T-helper 2 cell treated with Interferon-gamma antibody and Interleukin-4, amounts not matched to agents 5 μg/mL and 100 μg/mL, for 36 hours (primary cell): ENCODE measurements at regions not wholly inside any gene's neighbourhood (a gene's known extent, or its start where the extent isn't known, plus 50 kb on each side); places are given as distances from the start of the nearest gene placed in this dataset.
"Not testable (repeated sequence)": the region's sequence is repeated elsewhere in the genome, so short reads cannot be mapped to it uniquely, and the experiment has no call there.

Source experiments
- DNase-seq: peaks from one replicate; pipeline ENCODE4 v3.0.0; 2021; ENCODE audit warnings: low spot score
- H3K27ac Mint-ChIP-seq: one replicate; pipeline ENCODE4 v1.8.0; 2021; ENCODE audit warnings: mild to moderate bottlenecking, mixed read lengths
- H3K27me3 Mint-ChIP-seq: one replicate; pipeline ENCODE4 v1.8.0; 2021; ENCODE audit warnings: low read depth, mixed read lengths
- H3K36me3 Mint-ChIP-seq: one replicate; pipeline ENCODE4 v1.8.0; 2021; ENCODE audit warnings: low read depth, mixed read lengths
- H3K4me1 Mint-ChIP-seq: one replicate; pipeline ENCODE4 v1.8.0; 2021; ENCODE audit warnings: low read depth, mixed read lengths
- H3K4me3 Mint-ChIP-seq: one replicate; pipeline ENCODE4 v1.8.0; 2022; ENCODE audit warnings: mild to moderate bottlenecking, moderate library complexity, mixed read lengths
- H3K9me3 Mint-ChIP-seq: one replicate; pipeline ENCODE4 v1.8.0; 2021; ENCODE audit warnings: mixed read lengths

DNA sequence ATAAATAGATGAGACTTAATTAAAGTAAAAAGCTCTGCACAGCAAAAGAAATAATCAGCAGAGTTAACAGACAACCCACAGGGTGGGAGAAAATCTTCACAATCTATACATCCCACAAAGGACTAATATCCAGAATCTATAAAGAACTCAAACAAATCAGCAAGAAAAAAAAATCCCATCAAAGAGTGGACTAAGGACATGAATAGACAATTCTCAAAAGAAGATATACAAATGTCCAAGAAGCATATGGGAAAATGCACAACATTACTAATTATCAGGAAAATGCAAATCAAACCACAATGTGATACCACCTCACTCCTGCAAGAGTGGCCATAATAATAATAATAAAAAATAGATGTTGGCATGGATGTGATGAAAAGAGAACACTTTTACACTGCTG, 96.6 kb downstream of the IRX5 start:
- H3K27me3 Mint-ChIP-seq, H3K9me3 Mint-ChIP-seq, DNase-seq, H3K4me1 Mint-ChIP-seq, H3K27ac Mint-ChIP-seq, H3K4me3 Mint-ChIP-seq, H3K36me3 Mint-ChIP-seq: not testable (repeated sequence)

DNA sequence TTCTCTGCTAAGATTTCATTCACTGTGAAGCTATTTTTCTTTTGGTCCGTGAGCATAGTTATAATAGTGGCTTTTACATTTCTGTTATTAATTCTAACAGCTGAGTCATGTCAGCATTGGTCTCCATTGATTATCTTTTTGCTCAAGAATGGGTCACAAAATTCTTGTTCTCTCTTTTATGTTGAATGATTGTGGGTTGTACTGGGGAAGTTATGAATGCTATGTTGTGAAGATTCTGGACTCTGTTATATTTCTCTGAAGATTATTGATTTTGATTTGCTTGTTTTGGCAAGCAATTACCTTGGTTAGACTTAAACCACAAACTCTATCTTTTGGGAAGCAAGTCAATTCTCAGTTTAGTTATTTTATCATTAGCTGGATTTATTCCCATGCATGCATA, 98.8 kb downstream of the IRX5 start:
- Mint-ChIP-seq H3K27ac (no peak overlapping the region), H3K27me3 (no peaks in the 10 kb centered on the region)

DNA sequence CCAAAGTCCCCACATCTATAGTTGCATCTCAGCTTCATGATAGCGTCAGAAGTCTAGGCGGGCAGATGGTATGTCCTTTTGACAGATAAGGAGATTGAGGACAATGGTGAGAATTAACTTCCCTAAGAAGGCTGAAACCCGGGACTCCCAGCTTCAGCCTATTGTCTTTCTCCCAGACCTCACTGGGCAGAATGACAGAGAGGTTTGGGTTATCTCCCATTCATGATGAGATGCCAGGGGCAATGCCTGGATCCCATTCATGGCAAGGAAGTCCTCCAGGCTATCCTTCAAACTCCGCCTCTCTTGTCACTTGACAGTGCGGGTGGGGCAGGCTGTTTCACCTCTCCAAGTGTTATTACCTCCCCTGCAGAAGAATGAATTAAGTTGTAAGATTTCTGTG, 100.3 kb downstream of the IRX5 start:
- Mint-ChIP-seq H3K9me3 (no peaks in the 10 kb centered on the region), H3K27me3 (no peaks in the 10 kb centered on the region), H3K4me1 (no peaks in the 10 kb centered on the region), H3K36me3 (no peaks in the 10 kb centered on the region), H3K27ac (no peak overlapping the region), H3K4me3 (no peak overlapping the region)
- no peak for DNase-seq

More for the DNA sequence above, 98.8 kb downstream of the IRX5 start:
- H3K4me1 Mint-ChIP-seq, result no peaks in the 10 kb centered on the region
- H3K9me3 Mint-ChIP-seq, result no peaks in the 10 kb centered on the region
- no peak overlapping the region for H3K4me3 Mint-ChIP-seq
- no peak for DNase-seq
- H3K36me3 Mint-ChIP-seq, result no peaks in the 10 kb centered on the region

GRCh38 chr16:55031481-55031880, 100.8 kb downstream of the IRX5 start:
- H3K27ac Mint-ChIP-seq, result no peak overlapping the region
- no peaks in the 10 kb centered on the region for H3K9me3 Mint-ChIP-seq

GRCh38 chr16:55033225-55034156, 102.8 kb downstream of the IRX5 start:
- H3K27ac Mint-ChIP-seq, result no peak overlapping the region
- no peaks in the 10 kb centered on the region for H3K4me1 Mint-ChIP-seq
- no peaks in the 10 kb centered on the region for H3K36me3 Mint-ChIP-seq
- no peaks in the 10 kb centered on the region for H3K27me3 Mint-ChIP-seq
- no peak for DNase-seq
- H3K4me3 Mint-ChIP-seq, result no peak overlapping the region
- no peaks in the 10 kb centered on the region for H3K9me3 Mint-ChIP-seq

More at GRCh38 chr16:55031481-55031880, 100.8 kb downstream of the IRX5 start:
- DNase-seq, result no peak
- H3K27me3 Mint-ChIP-seq, result no peaks in the 10 kb centered on the region
- H3K36me3 Mint-ChIP-seq, result no peaks in the 10 kb centered on the region
- H3K4me1 Mint-ChIP-seq, result no peaks in the 10 kb centered on the region
- no peak overlapping the region for H3K4me3 Mint-ChIP-seq

- H3K4me1 Mint-ChIP-seq, result no peaks in the 10 kb centered on the region
- H3K4me3 Mint-ChIP-seq, result no peak overlapping the region
- no peaks in the 10 kb centered on the region for H3K27me3 Mint-ChIP-seq
- H3K36me3 Mint-ChIP-seq, result no peaks in the 10 kb centered on the region
- H3K27ac Mint-ChIP-seq, result no peak overlapping the region
- H3K9me3 Mint-ChIP-seq, result no peaks in the 10 kb centered on the region
- no peak for DNase-seq
Observed at GRCh38 chr16:55035029-55035428, 104.4 kb downstream of the IRX5 start.

- Mint-ChIP-seq H3K4me1 (no peaks in the 10 kb centered on the region), H3K36me3 (no peaks in the 10 kb centered on the region), H3K4me3 (no peak overlapping the region), H3K9me3 (no peaks in the 10 kb centered on the region), H3K27ac (no peak overlapping the region), H3K27me3 (no peaks in the 10 kb centered on the region)
- DNase-seq, result no peak
Observed at GRCh38 chr16:55035956-55036355, 105.3 kb downstream of the IRX5 start.

GRCh38 chr16:55036371-55036821, 105.7 kb downstream of the IRX5 start:
- no peaks in the 10 kb centered on the region for H3K4me1 Mint-ChIP-seq
- H3K27me3 Mint-ChIP-seq, result no peaks in the 10 kb centered on the region
- H3K36me3 Mint-ChIP-seq, result no peaks in the 10 kb centered on the region
- H3K27ac Mint-ChIP-seq, result no peak overlapping the region
- no peak overlapping the region for H3K4me3 Mint-ChIP-seq
- H3K9me3 Mint-ChIP-seq, result no peaks in the 10 kb centered on the region
- DNase-seq, result no peak

- H3K4me3 Mint-ChIP-seq, result no peak overlapping the region
- no peaks in the 10 kb centered on the region for H3K36me3 Mint-ChIP-seq
- H3K9me3 Mint-ChIP-seq, result no peaks in the 10 kb centered on the region
- no peaks in the 10 kb centered on the region for H3K27me3 Mint-ChIP-seq
- H3K27ac Mint-ChIP-seq, result no peak overlapping the region
- DNase-seq, result no peak
- H3K4me1 Mint-ChIP-seq, result no peaks in the 10 kb centered on the region
Observed at GRCh38 chr16:55037046-55037445, 106.4 kb downstream of the IRX5 start.

DNA sequence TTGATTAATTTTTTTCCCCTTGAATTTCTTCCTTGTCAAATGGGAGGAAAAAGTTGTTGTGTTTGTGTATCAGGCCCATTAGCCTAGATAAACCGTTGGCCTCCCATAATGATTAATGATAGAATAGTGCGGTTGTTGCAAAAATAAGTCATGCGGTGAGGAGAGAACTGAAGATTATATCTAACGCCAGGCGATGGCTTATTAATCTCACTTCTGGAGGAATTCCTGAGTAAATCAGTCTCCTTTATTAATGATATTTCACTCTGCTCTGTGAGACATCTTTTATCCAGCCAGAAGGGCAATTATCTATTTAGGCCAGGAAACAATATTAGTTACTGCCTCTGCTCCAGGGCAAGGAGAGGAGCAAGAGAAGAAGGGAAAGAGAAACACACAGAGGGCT, 107.3 kb downstream of the IRX5 start:
- Mint-ChIP-seq H3K4me1 (no peaks in the 10 kb centered on the region), H3K27ac (no peak overlapping the region), H3K36me3 (no peaks in the 10 kb centered on the region), H3K4me3 (no peak overlapping the region), H3K9me3 (no peaks in the 10 kb centered on the region), H3K27me3 (no peaks in the 10 kb centered on the region)
- DNase-seq, result no peak

- Mint-ChIP-seq H3K36me3 (no peaks in the 10 kb centered on the region), H3K4me3 (no peak overlapping the region), H3K27me3 (no peaks in the 10 kb centered on the region), H3K27ac (no peak overlapping the region), H3K4me1 (no peaks in the 10 kb centered on the region), H3K9me3 (no peaks in the 10 kb centered on the region)
- DNase-seq, result no peak
Observed at GRCh38 chr16:55039042-55039441, 108.4 kb downstream of the IRX5 start.

GRCh38 chr16:55039511-55039910, 108.8 kb downstream of the IRX5 start:
- Mint-ChIP-seq H3K4me1 (no peaks in the 10 kb centered on the region), H3K27ac (no peak overlapping the region), H3K9me3 (no peaks in the 10 kb centered on the region), H3K36me3 (no peaks in the 10 kb centered on the region), H3K27me3 (no peaks in the 10 kb centered on the region), H3K4me3 (no peak overlapping the region)
- DNase-seq, result no peak

DNA sequence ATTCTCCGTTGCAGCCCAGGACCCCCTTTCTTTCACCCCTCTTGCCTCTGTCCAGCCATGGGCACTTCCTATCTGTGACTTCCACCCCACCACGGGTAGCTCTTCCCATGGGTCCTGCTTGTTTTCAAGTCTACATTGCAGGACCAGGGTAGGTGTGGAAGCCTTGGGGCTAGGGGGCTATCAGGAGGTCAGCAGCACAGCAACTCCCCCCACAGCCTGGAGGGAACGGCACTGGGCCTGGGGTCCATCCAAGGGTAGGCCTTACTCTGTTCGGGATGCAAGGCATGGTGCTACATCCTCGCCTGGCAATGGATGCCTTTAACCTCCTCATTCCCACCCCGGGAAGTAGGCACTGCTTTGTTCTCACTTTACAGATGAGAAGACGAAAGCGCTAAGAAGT, 109.3 kb downstream of the IRX5 start:
- Mint-ChIP-seq H3K4me1 (no peaks in the 10 kb centered on the region), H3K36me3 (no peaks in the 10 kb centered on the region), H3K4me3 (no peak overlapping the region)

GRCh38 chr16:55040366-55041086, 109.9 kb downstream of the IRX5 start:
- no peaks in the 10 kb centered on the region for H3K9me3 Mint-ChIP-seq
- no peaks in the 10 kb centered on the region for H3K4me1 Mint-ChIP-seq
- no peak for DNase-seq
- H3K27ac Mint-ChIP-seq, result no peak overlapping the region
- no peaks in the 10 kb centered on the region for H3K36me3 Mint-ChIP-seq
- H3K27me3 Mint-ChIP-seq, result no peaks in the 10 kb centered on the region
- no peak overlapping the region for H3K4me3 Mint-ChIP-seq

More for the DNA sequence above, 109.3 kb downstream of the IRX5 start:
- DNase-seq, result no peak
- no peak overlapping the region for H3K27ac Mint-ChIP-seq
- no peaks in the 10 kb centered on the region for H3K9me3 Mint-ChIP-seq
- H3K27me3 Mint-ChIP-seq, result no peaks in the 10 kb centered on the region
